Smooth muscle cell (in vitro differentiated cells): ENCODE measurements at regions not wholly inside any gene's neighbourhood (a gene's known extent, or its start where the extent isn't known, plus 50 kb on each side); places are given as distances from the start of the nearest gene placed in this dataset.

Experiments
- DNase-seq: peaks from one replicate; lab custom pipeline; 2025; ENCODE audit not compliant: unreplicated experiment; lab: John Stamatoyannopoulos, UW
- H2AFZ ChIP-seq: fragments of 200-600 bp; sonication (generic); 2 replicates; pipeline ENCODE4 v1.6.0; 2016; ENCODE audit warnings: antibody characterized with exemption, low read depth, mild to moderate bottlenecking
- H3F3A ChIP-seq: fragments of 200-600 bp; sonication (generic); 2 replicates; pipeline ENCODE4 v1.6.0; 2017; ENCODE audit warnings: antibody characterized with exemption, low read depth
- H3K27ac ChIP-seq: fragments of 200-600 bp; sonication (generic); 2 replicates; pipeline ENCODE4 v1.5.1; 2016; ENCODE audit warnings: low read depth, mild to moderate bottlenecking
- H3K27me3 ChIP-seq: fragments of 200-600 bp; sonication (generic); 2 replicates; pipeline ENCODE4 v1.6.1; 2016; ENCODE audit warnings: low read depth, mild to moderate bottlenecking
- H3K36me3 ChIP-seq: fragments of 200-600 bp; sonication (generic); 2 replicates; pipeline ENCODE4 v1.5.1; 2016; ENCODE audit warnings: low read depth
- H3K4me1 ChIP-seq: fragments of 200-600 bp; sonication (generic); 2 replicates; pipeline ENCODE4 v1.5.1; 2016; ENCODE audit warnings: low read depth
- H3K4me2 ChIP-seq: fragments of 200-600 bp; sonication (generic); 2 replicates; pipeline ENCODE4 v1.6.0; 2016; ENCODE audit warnings: mild to moderate bottlenecking
- H3K4me3 ChIP-seq: fragments of 200-600 bp; sonication (generic); 2 replicates; pipeline ENCODE4 v1.5.1; 2016; ENCODE audit warnings: mild to moderate bottlenecking
- H3K79me2 ChIP-seq: fragments of 200-600 bp; sonication (generic); 2 replicates; pipeline ENCODE4 v1.6.0; 2016; ENCODE audit warnings: low read depth, mild to moderate bottlenecking
- H3K9ac ChIP-seq: fragments of 200-600 bp; sonication (generic); 2 replicates; pipeline ENCODE4 v1.6.0; 2016; ENCODE audit warnings: low read depth
- H3K9me3 ChIP-seq: fragments of 200-600 bp; sonication (generic); replicated peaks from 2 replicates; pipeline ENCODE4 v1.5.1; 2016; ENCODE audit warnings: low read depth
- H4K20me1 ChIP-seq: fragments of 200-600 bp; sonication (generic); 2 replicates; pipeline ENCODE4 v1.6.0; 2016; ENCODE audit warnings: low read depth
- CTCF ChIP-seq: fragments of 200-600 bp; sonication (generic); IDR thresholded peaks from 2 replicates; pipeline ENCODE4 v1.5.1; 2017; ENCODE audit warnings: borderline replicate concordance, mild to moderate bottlenecking, antibody characterized with exemption; ENCODE audit not compliant: insufficient read depth, poor library complexity, severe bottlenecking
- WGBS: methylation state at CpG from one replicate; pipeline ENCODE4 v1.1.7; 2016; ENCODE audit warnings: low lambda C conversion rate; 5-methylcytosine and 5-hydroxymethylcytosine counted together

- H3K4me1 ChIP-seq: no peaks in the 10 kb centered on the region
- no peak for TF ChIP-seq CTCF
- 91% methylated on average over 21 of the region's 21 CpGs for whole genome bisulfite sequencing
- no peaks in the 10 kb centered on the region for H3K36me3 ChIP-seq
- no peak overlapping the region for H3K4me3 ChIP-seq
- DNase-seq: no peak
- no peak overlapping the region for H3K4me2 ChIP-seq
- H3K9ac ChIP-seq: no peak overlapping the region
- H4K20me1 ChIP-seq: no peaks in the 10 kb centered on the region
- no peak overlapping the region for H2AFZ ChIP-seq
- no peaks in the 10 kb centered on the region for H3F3A ChIP-seq
- H3K9me3 ChIP-seq: no peaks in the 10 kb centered on the region
- no peaks in the 10 kb centered on the region for H3K79me2 ChIP-seq
- H3K27me3 ChIP-seq: peaks cover 21% of the 10 kb centered on the region
- no peak overlapping the region for H3K27ac ChIP-seq
These were observed 213.6 kb downstream of the URI1 start for GRCh38 chr19:30155381-30156200.

- no peak overlapping the region for H2AFZ ChIP-seq
- 90% methylated on average over 8 of the region's 8 CpGs for WGBS
- H3F3A ChIP-seq: no peaks in the 10 kb centered on the region
- H3K4me3 ChIP-seq: no peak overlapping the region
- no peak for TF ChIP-seq CTCF
- H3K27ac ChIP-seq: no peak overlapping the region
- no peak overlapping the region for H3K4me2 ChIP-seq
- peaks cover 21% of the 10 kb centered on the region for H3K27me3 ChIP-seq
- H3K9ac ChIP-seq: no peak overlapping the region
- no peaks in the 10 kb centered on the region for H4K20me1 ChIP-seq
- H3K79me2 ChIP-seq: no peaks in the 10 kb centered on the region
- no peak for DNase-seq
- no peaks in the 10 kb centered on the region for H3K9me3 ChIP-seq
- H3K4me1 ChIP-seq: no peaks in the 10 kb centered on the region
- H3K36me3 ChIP-seq: no peaks in the 10 kb centered on the region
These were observed 214.6 kb downstream of the URI1 start for GRCh38 chr19:30156646-30157045.

- no peaks in the 10 kb centered on the region for H3K9me3 ChIP-seq
- H3K27ac ChIP-seq: no peak overlapping the region
- no peak overlapping the region for H2AFZ ChIP-seq
- H3F3A ChIP-seq: no peaks in the 10 kb centered on the region
- WGBS: 91% methylated on average over 11 of the region's 11 CpGs
- H3K9ac ChIP-seq: no peak overlapping the region
- H3K36me3 ChIP-seq: no peaks in the 10 kb centered on the region
- no peak overlapping the region for H3K4me2 ChIP-seq
- peaks cover 16% of the 10 kb centered on the region for H3K27me3 ChIP-seq
- H3K4me3 ChIP-seq: no peak overlapping the region
- H3K79me2 ChIP-seq: no peaks in the 10 kb centered on the region
- DNase-seq: no peak
- H4K20me1 ChIP-seq: no peaks in the 10 kb centered on the region
- TF ChIP-seq CTCF: no peak
- H3K4me1 ChIP-seq: no peaks in the 10 kb centered on the region
These were observed 213.9 kb upstream of the ZNF536 start for GRCh38 chr19:30158067-30158892.
